SU-DHL-6 (cell line): ENCODE measurements at regions not wholly inside any gene's neighbourhood (a gene's known extent, or its start where the extent isn't known, plus 50 kb on each side); places are given as distances from the start of the nearest gene placed in this dataset.

Experiments used
- H2AFZ ChIP-seq: fragments of 200-600 bp; sonication (generic); 2 replicates; pipeline ENCODE4 v1.6.1; 2014; ENCODE audit warnings: low read depth, mild to moderate bottlenecking, moderate library complexity, mixed read lengths, antibody characterized with exemption, low read length; ENCODE audit not compliant: severe bottlenecking
- H3F3A ChIP-seq: fragments of 200-600 bp; shearing (Covaris generic); 2 replicates; pipeline ENCODE4 v1.6.0; 2016; ENCODE audit warnings: antibody characterized with exemption, mild to moderate bottlenecking; ENCODE audit not compliant: insufficient read depth
- H3K27ac ChIP-seq: fragments of 200-600 bp; sonication (generic); 2 replicates; pipeline ENCODE4 v1.5.1; 2016; ENCODE audit warnings: low read depth, mild to moderate bottlenecking, low read length, moderate library complexity, mixed read lengths
- H3K27me3 ChIP-seq: fragments of 200-600 bp; sonication (generic), shearing (Covaris generic); 2 replicates; pipeline ENCODE4 v1.6.0; 2014; ENCODE audit warnings: mild to moderate bottlenecking, low read length
- H3K36me3 ChIP-seq: fragments of 200-600 bp; sonication (generic); 2 replicates; pipeline ENCODE4 v1.6.1; 2014; ENCODE audit warnings: mild to moderate bottlenecking, low read length, mixed read lengths
- H3K4me2 ChIP-seq: fragments of 300-600, 200-600 bp; shearing (Covaris generic), sonication (generic); 2 replicates; pipeline ENCODE4 v1.6.0; 2014; ENCODE audit warnings: low read length, low read depth, mild to moderate bottlenecking; ENCODE audit not compliant: poor library complexity, severe bottlenecking
- H3K4me3 ChIP-seq: fragments of 200-600 bp; sonication (generic); 2 replicates; pipeline ENCODE4 v1.5.1; 2014; ENCODE audit warnings: antibody characterized with exemption, low read length, mild to moderate bottlenecking, mixed read lengths; ENCODE audit not compliant: insufficient read depth, poor library complexity, severe bottlenecking
- H3K79me2 ChIP-seq: fragments of 200-600 bp; sonication (generic); 2 replicates; pipeline ENCODE4 v1.6.1; 2014; ENCODE audit warnings: mild to moderate bottlenecking, low read length, moderate library complexity; ENCODE audit not compliant: insufficient read depth
- H3K9ac ChIP-seq: fragments of 200-600 bp; sonication (generic); 2 replicates; pipeline ENCODE4 v1.7.0; 2014; ENCODE audit warnings: mild to moderate bottlenecking, low read length
- H3K9me2 ChIP-seq: fragments of 200-600 bp; sonication (generic); replicated peaks from 2 replicates; pipeline ENCODE4 v1.6.1; 2014; ENCODE audit warnings: low read length; ENCODE audit not compliant: insufficient read depth
- H3K9me3 ChIP-seq: fragments of 200-600 bp; sonication (generic); 2 replicates; pipeline ENCODE4 v1.6.1; 2014; ENCODE audit warnings: low read length, mixed read lengths; ENCODE audit not compliant: insufficient read depth
- H4K20me1 ChIP-seq: fragments of 200-600 bp; sonication (generic); 2 replicates; pipeline ENCODE4 v1.6.1; 2014; ENCODE audit warnings: low read depth, mild to moderate bottlenecking, antibody characterized with exemption, low read length, moderate library complexity, mixed read lengths
- EZH2phosphoT487 ChIP-seq: fragments of 200-600 bp; sonication (generic), shearing (Covaris generic); conservative IDR thresholded peaks from 2 replicates; pipeline ENCODE4 v1.6.1; 2018; ENCODE audit warnings: mild to moderate bottlenecking, antibody characterized with exemption, low read length, moderate library complexity, mixed read lengths
- TF ChIP-seq, protein P1 (sequence below): fragments of 200-600 bp; sonication (generic); IDR thresholded peaks from one replicate; pipeline ENCODE4 v1.5.1; 2017; ENCODE audit warnings: antibody characterized with exemption, mild to moderate bottlenecking, low read length, moderate library complexity; ENCODE audit not compliant: insufficient read depth, poor library complexity, severe bottlenecking

DNA sequence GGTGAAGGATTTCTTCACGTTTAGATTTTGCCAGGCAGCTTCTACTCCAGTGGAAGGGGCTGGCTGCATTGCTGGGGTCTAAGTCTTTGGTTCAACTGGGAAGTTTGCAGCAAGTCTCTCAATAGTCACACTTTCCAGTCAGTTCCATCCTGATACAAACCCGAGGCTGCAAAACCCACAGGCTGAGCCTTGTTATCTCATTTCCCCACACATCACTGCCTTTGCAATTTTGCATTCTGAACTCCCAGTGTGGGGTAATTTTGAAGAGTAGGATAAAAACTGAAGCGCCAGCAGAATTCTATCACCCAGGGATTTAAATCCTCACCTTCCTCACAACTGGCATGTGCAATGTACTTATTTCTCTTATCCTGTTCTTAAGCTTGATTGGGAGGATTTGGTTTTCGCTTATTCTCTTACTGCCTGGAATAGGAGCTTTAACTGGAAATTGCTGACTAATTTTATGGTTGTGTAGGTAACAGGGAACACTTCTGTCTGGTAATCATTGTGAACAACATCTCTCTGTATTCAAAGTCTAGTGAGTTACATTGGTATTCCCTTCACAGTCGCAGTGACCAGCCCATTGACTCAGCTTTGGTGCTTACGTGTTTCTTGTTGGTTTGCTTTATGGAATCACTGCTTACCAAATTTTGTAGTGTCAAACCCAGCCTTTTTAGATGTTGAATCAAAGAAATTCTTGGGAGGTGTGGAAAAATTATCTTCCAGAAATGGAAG is 142.0 kb upstream of the TOPAZ1 start:
- Histone ChIP-seq H3K9me3 (no peaks in the 10 kb centered on the region), H3K27ac (no peak overlapping the region), H3K4me3 (no peak overlapping the region), H3K36me3 (no peaks in the 10 kb centered on the region), H3K9me2 (no peaks in the 10 kb centered on the region), H3K4me2 (no peak overlapping the region), H3F3A (no peaks in the 10 kb centered on the region), H3K27me3 (no peaks in the 10 kb centered on the region), H3K9ac (no peak overlapping the region), H4K20me1 (no peaks in the 10 kb centered on the region), H2AFZ (no peak overlapping the region), H3K79me2 (no peaks in the 10 kb centered on the region)
- TF ChIP-seq EZH2phosphoT487 = no peak
- TF ChIP-seq, protein P1, sequence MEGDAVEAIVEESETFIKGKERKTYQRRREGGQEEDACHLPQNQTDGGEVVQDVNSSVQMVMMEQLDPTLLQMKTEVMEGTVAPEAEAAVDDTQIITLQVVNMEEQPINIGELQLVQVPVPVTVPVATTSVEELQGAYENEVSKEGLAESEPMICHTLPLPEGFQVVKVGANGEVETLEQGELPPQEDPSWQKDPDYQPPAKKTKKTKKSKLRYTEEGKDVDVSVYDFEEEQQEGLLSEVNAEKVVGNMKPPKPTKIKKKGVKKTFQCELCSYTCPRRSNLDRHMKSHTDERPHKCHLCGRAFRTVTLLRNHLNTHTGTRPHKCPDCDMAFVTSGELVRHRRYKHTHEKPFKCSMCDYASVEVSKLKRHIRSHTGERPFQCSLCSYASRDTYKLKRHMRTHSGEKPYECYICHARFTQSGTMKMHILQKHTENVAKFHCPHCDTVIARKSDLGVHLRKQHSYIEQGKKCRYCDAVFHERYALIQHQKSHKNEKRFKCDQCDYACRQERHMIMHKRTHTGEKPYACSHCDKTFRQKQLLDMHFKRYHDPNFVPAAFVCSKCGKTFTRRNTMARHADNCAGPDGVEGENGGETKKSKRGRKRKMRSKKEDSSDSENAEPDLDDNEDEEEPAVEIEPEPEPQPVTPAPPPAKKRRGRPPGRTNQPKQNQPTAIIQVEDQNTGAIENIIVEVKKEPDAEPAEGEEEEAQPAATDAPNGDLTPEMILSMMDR = no peak

DNA sequence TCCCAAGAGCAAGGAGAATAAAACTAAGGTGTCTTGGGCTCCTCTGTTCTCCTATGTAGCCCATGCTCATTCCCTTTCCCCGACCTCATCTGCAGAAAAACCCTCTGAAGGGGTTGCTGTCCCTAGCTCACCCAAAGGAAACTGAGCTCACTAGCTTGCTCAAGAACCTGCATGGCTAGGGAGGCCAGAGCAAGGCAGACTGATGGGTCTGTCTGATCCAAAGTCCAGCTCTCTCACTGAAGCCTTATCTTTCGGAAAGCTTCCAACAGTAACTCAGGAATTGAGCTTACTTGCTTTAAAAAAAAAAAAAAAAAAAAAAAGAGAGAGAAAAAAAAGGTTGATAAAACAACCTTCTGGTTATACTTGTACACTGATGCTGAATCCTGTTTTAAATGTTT is 141.4 kb upstream of the TOPAZ1 start:
- Histone ChIP-seq H3K4me2 (no peak overlapping the region), H3K79me2 (no peaks in the 10 kb centered on the region), H3K27me3 (no peaks in the 10 kb centered on the region), H3K9ac (no peak overlapping the region), H2AFZ (no peak overlapping the region), H3K27ac (no peak overlapping the region), H3K4me3 (no peak overlapping the region), H3K36me3 (no peaks in the 10 kb centered on the region), H4K20me1 (no peaks in the 10 kb centered on the region), H3F3A (no peaks in the 10 kb centered on the region), H3K9me3 (no peaks in the 10 kb centered on the region), H3K9me2 (no peaks in the 10 kb centered on the region)
- no peak for TF ChIP-seq EZH2phosphoT487
- TF ChIP-seq, protein P1 = no peak

DNA sequence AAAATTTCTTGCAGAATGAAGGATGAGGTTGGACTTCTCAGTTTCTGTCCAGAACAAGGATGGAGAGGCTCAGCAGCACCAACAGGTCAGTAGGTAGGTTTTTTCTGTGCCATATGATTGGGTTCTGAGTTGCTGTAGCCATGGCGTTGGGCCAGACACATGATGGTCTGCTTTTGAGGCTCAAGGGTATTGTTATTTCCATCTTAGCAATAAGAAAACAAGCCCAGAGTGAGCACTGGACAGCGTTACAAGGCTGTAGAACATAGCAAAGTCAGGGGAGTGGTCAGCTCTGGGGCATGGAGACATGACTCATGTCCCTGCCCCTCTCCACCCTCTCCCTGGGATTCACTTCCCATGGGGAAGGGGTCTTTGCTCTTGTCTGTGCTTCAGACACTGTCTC is 137.6 kb upstream of the TOPAZ1 start:
- Histone ChIP-seq H3K4me2 (no peak overlapping the region), H3K36me3 (no peaks in the 10 kb centered on the region), H3K4me3 (no peak overlapping the region), H3K27ac (no peak overlapping the region), H3K9ac (no peak overlapping the region), H3K79me2 (no peaks in the 10 kb centered on the region), H3K27me3 (no peaks in the 10 kb centered on the region), H3F3A (no peaks in the 10 kb centered on the region), H3K9me2 (no peaks in the 10 kb centered on the region), H4K20me1 (no peaks in the 10 kb centered on the region), H2AFZ (no peak overlapping the region), H3K9me3 (no peaks in the 10 kb centered on the region)
- no peak for TF ChIP-seq EZH2phosphoT487
- TF ChIP-seq, protein P1 = no peak
